GM12878 (cell line): ENCODE measurements at regions not wholly inside any gene's neighbourhood (a gene's known extent, or its start where the extent isn't known, plus 50 kb on each side); places are given as distances from the start of the nearest gene placed in this dataset.

ENCODE experiments used
- ATAC-seq: fragments of 200-7000 bp; cut with Tn5 transposase; 3 replicates; pipeline ENCODE4 v1.9.1; 2020; ENCODE audit warnings: mild to moderate bottlenecking, moderate library complexity
- BruUV-seq: library from RNA; stranded (reverse); fragments of 400-500 nt; replicated peaks from 2 replicates; lab custom pipeline; 2021; lab: Mats Ljungman, UMichigan
- CTCF ChIA-PET: fragments of 300-600 bp; sonication (Branson Sonifier 250); formaldehyde crosslinking; extraction: SDS; loops from one replicate; lab custom pipeline; 2021; ENCODE audit warnings: inconsistent platforms; lab: Yijun Ruan, JAX
- POLR2A ChIA-PET: fragments of 350-600 bp; formaldehyde crosslinking; extraction: SDS; loops from one replicate; lab custom pipeline; 2021; ENCODE audit warnings: inconsistent platforms; lab: Charles Lee
- RAD21 ChIA-PET: fragments of 300-600 bp; sonication (Branson Sonifier 250); formaldehyde crosslinking; loops from one replicate; lab custom pipeline; 2023; ENCODE audit warnings: antibody characterized with exemption; ENCODE audit not compliant: unreplicated experiment; lab: Charles Lee
- SMC1A ChIA-PET: fragments of 300-600 bp; sonication (Branson Sonifier 250); formaldehyde crosslinking; loops from one replicate; lab custom pipeline; 2023; ENCODE audit not compliant: unreplicated experiment, uncharacterized antibody; lab: Charles Lee
- DNase-seq: peaks from one replicate; pipeline ENCODE4 v3.0.0-alpha.2; 2011; ENCODE audit warnings: low read depth, low spot score
- FAIRE-seq: peaks from 3 replicates; lab custom pipeline; 2011; peaks lifted over from hg19 to GRCh38; lab: Jason Lieb, UNC
- H2AFZ ChIP-seq: 2 replicates; pipeline ENCODE4 v1.6.0; 2011; ENCODE audit warnings: low read depth, low read length, control low read depth; ENCODE audit not compliant: control insufficient read depth
- H3K27ac ChIP-seq: 2 replicates; pipeline ENCODE4 v1.5.1; 2011; ENCODE audit warnings: control low read depth; ENCODE audit not compliant: control insufficient read depth, insufficient read depth
- H3K27me3 ChIP-seq, 2 experiments: replicated peaks in 1 of 2; 2 replicates each; pipeline versions ENCODE4 v1.6.0 to v1.6.1; 2011; ENCODE audit warnings: low read length in 1 of 2; ENCODE audit not compliant: control insufficient read depth in 2 of 2, insufficient read depth in 2 of 2
- H3K36me3 ChIP-seq, 2 experiments: 2 replicates each; pipeline ENCODE4 v1.5.1; 2011; ENCODE audit warnings: low read length in 1 of 2; ENCODE audit not compliant: control insufficient read depth in 2 of 2, insufficient read depth in 2 of 2
- H3K4me1 ChIP-seq: 2 replicates; pipeline ENCODE4 v1.6.1; 2011; ENCODE audit warnings: mild to moderate bottlenecking, low read length, moderate library complexity, mixed read lengths; ENCODE audit not compliant: control insufficient read depth, insufficient read depth
- H3K4me2 ChIP-seq: 2 replicates; pipeline ENCODE4 v1.6.0; 2011; ENCODE audit warnings: control low read depth; ENCODE audit not compliant: control insufficient read depth, insufficient read depth
- H3K4me3 ChIP-seq: fragments of 200-600 bp; sonication (generic); 2 replicates; pipeline ENCODE4 v1.5.1; 2016
- H3K79me2 ChIP-seq: 2 replicates; pipeline ENCODE4 v1.6.0; 2011; ENCODE audit warnings: low read length; ENCODE audit not compliant: control insufficient read depth, insufficient read depth
- H3K9ac ChIP-seq: 2 replicates; pipeline ENCODE4 v1.8.0; 2011; ENCODE audit warnings: low read length, control low read depth, mixed read lengths; ENCODE audit not compliant: control insufficient read depth, insufficient read depth
- H3K9me3 ChIP-seq: replicated peaks from 3 replicates; pipeline ENCODE4 v1.5.1; 2011; ENCODE audit warnings: mild to moderate bottlenecking, low read length; ENCODE audit not compliant: control insufficient read depth, insufficient read depth
- H4K20me1 ChIP-seq: 2 replicates; pipeline ENCODE4 v1.6.0; 2011; ENCODE audit not compliant: control insufficient read depth, insufficient read depth
- BACH1 ChIP-seq: fragments of 450-650 bp; IDR thresholded peaks from 2 replicates; pipeline ENCODE4 v1.6.1; 2017; ENCODE audit warnings: mild to moderate bottlenecking, borderline replicate concordance
- BHLHE40 ChIP-seq, 2 experiments: fragments of 450-650 bp in 1 of 2; IDR thresholded peaks; 2 replicates each; pipeline ENCODE4 v1.6.1; 2011 to 2017; ENCODE audit warnings: low read depth in 2 of 2, borderline replicate concordance in 1 of 2, improper control_type of control experiment in 1 of 2, low read length in 1 of 2, mild to moderate bottlenecking in 1 of 2
- BMI1 ChIP-seq: fragments of 450-650 bp; IDR thresholded peaks from 2 replicates; pipeline ENCODE4 v1.6.1; 2016; ENCODE audit warnings: mild to moderate bottlenecking, moderate library complexity, borderline replicate concordance
- CHD2 ChIP-seq: IDR thresholded peaks from 2 replicates; pipeline ENCODE4 v1.6.1; 2011; ENCODE audit warnings: low read depth, low read length, improper control_type of control experiment, borderline replicate concordance
- CHD4 ChIP-seq: fragments of 200-600 bp; sonication (generic); IDR thresholded peaks from 2 replicates; pipeline ENCODE4 v1.6.1; 2016; ENCODE audit warnings: mild to moderate bottlenecking
- LARP7 ChIP-seq: fragments of 450-650 bp; IDR thresholded peaks from 2 replicates; pipeline ENCODE4 v1.6.1; 2017; ENCODE audit warnings: mild to moderate bottlenecking
- NFXL1 ChIP-seq: fragments of 450-650 bp; IDR thresholded peaks from 2 replicates; pipeline ENCODE4 v1.6.1; 2017; ENCODE audit warnings: antibody characterized with exemption, mild to moderate bottlenecking, borderline replicate concordance
- PAX5 ChIP-seq: IDR thresholded peaks from 2 replicates; pipeline ENCODE4 v1.6.1; 2011; ENCODE audit warnings: low read depth, low read length, borderline replicate concordance
- PAX8 ChIP-seq: fragments of 450-650 bp; IDR thresholded peaks from 2 replicates; pipeline ENCODE4 v1.6.1; 2017; ENCODE audit warnings: mild to moderate bottlenecking, moderate library complexity
- PKNOX1 ChIP-seq: fragments of 450-650 bp; IDR thresholded peaks from 2 replicates; pipeline ENCODE4 v1.6.1; 2016; ENCODE audit warnings: mild to moderate bottlenecking
- PRDM15 ChIP-seq: fragments of 450-650 bp; formaldehyde crosslinking; IDR thresholded peaks from 2 replicates; pipeline ENCODE4 v1.4.0; 2020; ENCODE audit warnings: mild to moderate bottlenecking, moderate library complexity
- SMAD1 ChIP-seq: fragments of 450-650 bp; IDR thresholded peaks from 2 replicates; pipeline ENCODE4 v1.6.1; 2018; ENCODE audit warnings: mild to moderate bottlenecking, low read depth; ENCODE audit not compliant: partially characterized antibody
- SMC3 ChIP-seq: IDR thresholded peaks from 2 replicates; pipeline ENCODE4 v1.6.1; 2011; ENCODE audit warnings: low read length, improper control_type of control experiment, borderline replicate concordance
- SPI1 ChIP-seq: IDR thresholded peaks from 2 replicates; pipeline ENCODE4 v1.6.1; 2011; ENCODE audit warnings: low read depth, mild to moderate bottlenecking, low read length, moderate library complexity, borderline replicate concordance; ENCODE audit not compliant: insufficient read depth
- STAT3 ChIP-seq: IDR thresholded peaks from 2 replicates; pipeline ENCODE4 v1.6.1; 2011; ENCODE audit warnings: low read depth, low read length, improper control_type of control experiment
- WGBS: methylation state at CpG from one replicate; pipeline ENCODE4 v1.1.6; 2016; ENCODE audit warnings: low lambda C conversion rate; ENCODE audit not compliant: insufficient replicate concordance, insufficient coverage; ENCODE audit errors: missing lambda C conversion rate; 5-methylcytosine and 5-hydroxymethylcytosine counted together
- in situ Hi-C: fragments of 300-500 bp; cut with MboI; formaldehyde crosslinking; loops from 9 replicates; pipeline ENCODE4 v1.14.3; 2018; ENCODE audit warnings: mixed read lengths
- intact Hi-C: fragments of 100-400 bp; cut with micrococcal nuclease; formaldehyde crosslinking; loops from one replicate; pipeline ENCODE4 v1.14.2; 2022; ENCODE audit not compliant: unreplicated experiment

GRCh38 chr10:4213441-4213840 is 428.4 kb upstream of the KLF6 start:
- FAIRE-seq: no peak
- in situ Hi-C loops: no loop called here

GRCh38 chr10:4212111-4212630 is 427.2 kb upstream of the KLF6 start:
- FAIRE-seq (no peak), ATAC-seq (no peak), DNase-seq (no peak)
- no peak overlapping the region for H3K9ac ChIP-seq
- no peak overlapping the region for H3K27ac ChIP-seq
- no peaks in the 10 kb centered on the region for H3K79me2 ChIP-seq
- intact Hi-C loops (no loop called here), in situ Hi-C loops (no loop called here)
- BruUV-seq: no TSS peak
- ChIA-PET POLR2A (no interaction called here), SMC1A (no interaction called here), RAD21 (no interaction called here), CTCF (interaction anchor here (0.7 kb wide), 1 partner anchor 199 kb away, joined by 3 read pairs; no protein-coding TSS in a partner anchor)
- H3K36me3 ChIP-seq: no peaks in the 10 kb centered on the region
- H3K9me3 ChIP-seq: no peaks in the 10 kb centered on the region
- no peak overlapping the region for H3K4me2 ChIP-seq
- H2AFZ ChIP-seq: no peak overlapping the region
- 50% methylated on average over 2 of the region's 2 CpGs for WGBS
- peaks cover 0 to 1% of the 10 kb centered on the region in 2 experiments; a peak in 2 of 4 replicates for H3K27me3 ChIP-seq
- no peak overlapping the region for H3K4me3 ChIP-seq
- H3K4me1 ChIP-seq: no peaks in the 10 kb centered on the region
- H4K20me1 ChIP-seq: no peaks in the 10 kb centered on the region
- no peak for TF ChIP-seq PRDM15
- no peak for TF ChIP-seq NFXL1
- no peak for TF ChIP-seq CHD4
- no peak for TF ChIP-seq PAX5
- TF ChIP-seq PKNOX1: no peak
- no peak for TF ChIP-seq BMI1
- TF ChIP-seq STAT3: no peak
- TF ChIP-seq SMAD1: no peak
- TF ChIP-seq BHLHE40 (IDR thresholded peaks at IDR 0.05; ENCODE audit: borderline replicate concordance in 1 of 2, low read depth in 2 of 2, low read length in 1 of 2): no peak

More at GRCh38 chr10:4213441-4213840, 428.4 kb upstream of the KLF6 start:
- H3K9ac ChIP-seq: no peak overlapping the region
- no peaks in the 10 kb centered on the region for H4K20me1 ChIP-seq
- ATAC-seq: no peak
- H3K27me3 ChIP-seq: peaks cover 0 to 1% of the 10 kb centered on the region in 2 experiments; a peak in 2 of 4 replicates
- no peak overlapping the region for H2AFZ ChIP-seq
- DNase-seq: no peak
- no peak overlapping the region for H3K27ac ChIP-seq
- SMC1A ChIA-PET: no interaction called here
- POLR2A ChIA-PET: no interaction called here
- BruUV-seq: no TSS peak
- H3K4me3 ChIP-seq: no peak overlapping the region
- H3K79me2 ChIP-seq: no peaks in the 10 kb centered on the region
- H3K9me3 ChIP-seq: no peaks in the 10 kb centered on the region
- intact Hi-C loops: no loop called here
- CTCF ChIA-PET: no interaction called here
- H3K36me3 ChIP-seq: no peaks in the 10 kb centered on the region
- H3K4me1 ChIP-seq: no peaks in the 10 kb centered on the region
- RAD21 ChIA-PET: no interaction called here
- 7% methylated on average over 4 of the region's 4 CpGs for WGBS
- H3K4me2 ChIP-seq: no peak overlapping the region
- TF ChIP-seq LARP7 (no peak), CHD2 (no peak), SPI1 (no peak), PAX8 (no peak), SMC3 (no peak), BACH1 (no peak)
